ENCODE measurements at regions not wholly inside any gene's neighbourhood (a gene's known extent, or its start where the extent isn't known, plus 50 kb on each side); places are given as distances from the start of the nearest gene placed in this dataset.

DNA sequence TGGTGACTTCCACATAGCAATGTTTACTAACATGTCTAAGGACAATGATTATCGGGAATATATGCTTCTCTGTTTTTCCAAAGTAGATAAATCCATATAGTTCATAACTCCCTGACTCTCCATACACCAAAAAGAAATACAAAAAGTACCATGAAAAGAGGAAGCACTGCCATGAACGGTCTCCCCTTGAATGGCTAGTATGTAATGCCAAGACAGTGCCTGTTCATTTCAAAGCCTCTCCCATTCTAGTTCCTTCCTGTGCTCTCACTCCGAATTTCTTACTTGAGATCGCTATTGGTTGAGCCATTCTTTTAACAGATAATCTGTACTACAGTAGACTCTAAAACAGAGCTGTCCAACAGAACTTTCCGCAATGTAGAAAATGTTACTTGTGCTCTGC, 54.8 kb upstream of the EDN1 start:
- H3K27ac ChIP-seq: no peak overlapping the region
- DNase-seq: no peak
- TF ChIP-seq CTCF (IDR thresholded peaks at IDR 0.05; ENCODE audit: low read depth, low read length, missing control alignments): no peak
- no peaks in the 10 kb centered on the region for H3K36me3 ChIP-seq (replicated peaks)
- in situ Hi-C loops (cut with HindIII; ENCODE audit: low pct_ligation_motif_present, low sequenced_read_pairs): no loop called here
- H3K27me3 ChIP-seq (replicated peaks): no peaks in the 10 kb centered on the region
- H3K4me3 ChIP-seq (ENCODE audit: low read depth, low read length): no peak overlapping the region

DNA sequence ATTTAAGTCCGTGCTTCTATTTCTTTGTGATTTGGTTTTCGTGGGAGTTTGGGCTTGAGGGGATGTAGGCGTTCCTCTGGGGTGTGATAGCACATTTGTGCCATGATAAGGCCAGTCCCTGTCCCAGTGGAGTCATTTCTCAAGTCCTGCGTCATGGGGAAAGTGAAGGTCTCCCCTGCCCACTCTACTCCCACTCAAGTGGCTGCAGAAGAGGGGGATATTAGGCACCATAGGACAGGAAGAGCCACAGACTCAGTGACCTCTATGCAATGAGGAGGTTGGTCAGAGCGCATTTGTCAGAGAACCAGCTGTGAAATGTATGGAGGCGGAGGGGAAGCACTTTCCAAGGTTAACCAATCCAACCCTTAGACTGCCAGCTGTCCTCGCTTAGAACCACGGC, 51.9 kb upstream of the EDN1 start:
- no peaks in the 10 kb centered on the region for H3K36me3 ChIP-seq (replicated peaks)
- no peak for TF ChIP-seq CTCF (IDR thresholded peaks at IDR 0.05; ENCODE audit: low read depth, low read length, missing control alignments)
- no peaks in the 10 kb centered on the region for H3K27me3 ChIP-seq (replicated peaks)
- no peak overlapping the region for H3K27ac ChIP-seq
- in situ Hi-C loops (cut with HindIII; ENCODE audit: low pct_ligation_motif_present, low sequenced_read_pairs): no loop called here
- DNase-seq: no peak
- H3K4me3 ChIP-seq (ENCODE audit: low read depth, low read length): no peak overlapping the region
